ENCODE measurements at regions not wholly inside any gene's neighbourhood (a gene's known extent, or its start where the extent isn't known, plus 50 kb on each side); places are given as distances from the start of the nearest gene placed in this dataset.
"Not testable (repeated sequence)": the region's sequence is repeated elsewhere in the genome, so short reads cannot be mapped to it uniquely, and the experiment has no call there.

GRCh38 chr2:128594651-128594910 is 275.9 kb upstream of the HS6ST1 start:
- TF ChIP-seq CTCF (IDR thresholded peaks at IDR 0.05; ENCODE audit: low read length, missing control alignments) = no peak
- no peak for DNase-seq (ENCODE audit: low read depth)
- H3K4me3 ChIP-seq (replicated peaks; ENCODE audit: low read depth, low read length) = no peak overlapping the region

GRCh38 chr2:128594953-128595677 is 276.4 kb upstream of the HS6ST1 start:
- DNase-seq (ENCODE audit: low read depth) = no peak
- no peak overlapping the region for H3K4me3 ChIP-seq (replicated peaks; ENCODE audit: low read depth, low read length)
- no peak for TF ChIP-seq CTCF (IDR thresholded peaks at IDR 0.05; ENCODE audit: low read length, missing control alignments)

- TF ChIP-seq CTCF (IDR thresholded peaks at IDR 0.05; ENCODE audit: low read length, missing control alignments) = no peak
- no peak for DNase-seq (ENCODE audit: low read depth)
- no peak overlapping the region for H3K4me3 ChIP-seq (replicated peaks; ENCODE audit: low read depth, low read length)
These were observed 277.2 kb upstream of the HS6ST1 start for GRCh38 chr2:128595763-128596395.

DNA sequence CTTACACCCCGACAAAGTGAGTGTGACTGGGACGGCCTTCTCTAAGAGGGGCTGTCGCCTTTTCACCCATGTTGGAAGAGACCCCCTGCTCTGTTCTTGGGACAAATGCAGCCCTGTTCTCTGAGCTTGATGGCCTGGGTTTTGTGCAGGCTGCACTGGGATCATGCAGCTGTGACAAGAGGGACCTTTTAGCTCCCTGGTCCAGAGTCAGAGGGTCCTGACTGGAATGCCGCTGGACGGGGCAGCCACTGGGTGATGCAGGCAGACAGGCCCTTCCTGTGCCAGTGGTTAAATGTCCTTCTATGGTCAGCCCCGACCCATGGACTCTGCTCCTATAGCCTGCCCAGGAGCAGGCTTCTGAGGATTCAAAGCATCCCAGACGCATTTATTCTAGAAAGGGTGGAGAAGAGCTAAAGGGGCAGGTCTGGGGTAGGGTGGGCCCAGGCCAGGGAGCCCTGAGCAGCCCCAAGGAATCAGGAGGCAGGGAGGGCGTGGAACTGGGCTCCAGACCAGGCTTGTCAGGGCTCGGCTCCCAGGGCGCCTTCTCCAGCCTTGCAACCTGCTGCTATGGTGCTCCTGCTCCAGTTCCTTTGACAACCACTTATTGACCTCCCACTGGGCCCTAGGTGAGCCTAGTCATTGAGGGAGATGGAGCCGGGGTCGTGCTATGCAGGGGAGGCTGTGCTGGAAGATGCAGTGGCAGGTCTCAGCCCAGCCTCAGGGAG is 277.9 kb upstream of the HS6ST1 start:
- no peak for DNase-seq (ENCODE audit: low read depth)
- no peak for TF ChIP-seq CTCF (IDR thresholded peaks at IDR 0.05; ENCODE audit: low read length, missing control alignments)

GRCh38 chr2:128597121-128597762 is 278.6 kb upstream of the HS6ST1 start:
- TF ChIP-seq CTCF (IDR thresholded peaks at IDR 0.05; ENCODE audit: low read length, missing control alignments) = no peak
- no peak for DNase-seq (ENCODE audit: low read depth)
- no peak overlapping the region for H3K4me3 ChIP-seq (replicated peaks; ENCODE audit: low read depth, low read length)

More for the DNA sequence above, 277.9 kb upstream of the HS6ST1 start:
- H3K4me3 ChIP-seq (replicated peaks; ENCODE audit: low read depth, low read length) = no peak overlapping the region

- not testable (repeated sequence) for DNase-seq (ENCODE audit: low read depth); H3K4me3 ChIP-seq (replicated peaks; ENCODE audit: low read depth, low read length)
These were observed 279.6 kb upstream of the HS6ST1 start for GRCh38 chr2:128598260-128598659.

DNA sequence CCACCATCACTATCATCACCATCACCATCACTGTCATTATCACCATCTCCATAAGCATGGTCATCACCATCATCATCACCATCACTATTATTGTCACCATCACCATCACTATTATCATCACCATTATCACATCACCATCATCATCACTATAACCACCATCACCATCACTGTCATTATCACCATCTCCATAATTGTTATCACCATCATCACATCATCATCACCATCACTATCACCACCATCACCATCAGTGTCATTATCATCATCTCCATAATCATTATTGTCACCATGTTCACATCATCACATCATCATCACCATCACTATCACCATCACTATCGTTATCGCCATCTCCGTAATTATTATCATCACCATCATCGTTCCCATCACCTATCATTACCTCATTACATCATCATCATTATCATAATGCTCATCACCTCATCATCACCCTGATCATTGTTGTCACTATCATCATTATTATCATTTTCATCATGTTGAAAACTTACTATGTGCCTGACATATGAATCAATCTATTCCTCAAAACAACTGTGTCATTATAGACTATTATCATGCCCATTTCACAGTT is 280.3 kb upstream of the HS6ST1 start:
- DNase-seq (ENCODE audit: low read depth) = no peak
- no peak overlapping the region for H3K4me3 ChIP-seq (replicated peaks; ENCODE audit: low read depth, low read length)
- TF ChIP-seq CTCF (IDR thresholded peaks at IDR 0.05; ENCODE audit: low read length, missing control alignments) = no peak
